Esophagus muscularis mucosa (tissue), 4 donors: ENCODE measurements at regions not wholly inside any gene's neighbourhood (a gene's known extent, or its start where the extent isn't known, plus 50 kb on each side); places are given as distances from the start of the nearest gene placed in this dataset.

Source experiments
- EP300 ChIP-seq: sonication (generic); formaldehyde crosslinking; IDR thresholded peaks from one replicate; pipeline ENCODE4 v1.6.1; 2017; ENCODE audit warnings: antibody characterized with exemption
- POLR2A ChIP-seq: fragments of 450-650 bp; IDR thresholded peaks from one replicate; pipeline ENCODE4 v1.6.1; 2017; ENCODE audit warnings: antibody characterized with exemption, moderate library complexity, mild to moderate bottlenecking, low read depth
- POLR2AphosphoS5 ChIP-seq, 2 donors: sonication (generic); formaldehyde crosslinking; IDR thresholded peaks; one replicate each; pipeline ENCODE4 v1.6.1; 2017; ENCODE audit warnings: antibody characterized with exemption in 2 of 2
- TF ChIP-seq, protein P1 (sequence below), 3 experiments: fragments of 200-600 bp in 2 of 3; fragments of 450-650 bp in 1 of 3; sonication (generic) in 2 of 3; IDR thresholded peaks; one replicate each; pipeline ENCODE4 v1.5.1; 2017 to 2019; ENCODE audit warnings: antibody characterized with exemption in 3 of 3, mild to moderate bottlenecking in 2 of 3, moderate library complexity in 1 of 3

GRCh38 chr20:7687065-7687464 lies 253.2 kb downstream of the HAO1 start:
- TF ChIP-seq, protein P1, sequence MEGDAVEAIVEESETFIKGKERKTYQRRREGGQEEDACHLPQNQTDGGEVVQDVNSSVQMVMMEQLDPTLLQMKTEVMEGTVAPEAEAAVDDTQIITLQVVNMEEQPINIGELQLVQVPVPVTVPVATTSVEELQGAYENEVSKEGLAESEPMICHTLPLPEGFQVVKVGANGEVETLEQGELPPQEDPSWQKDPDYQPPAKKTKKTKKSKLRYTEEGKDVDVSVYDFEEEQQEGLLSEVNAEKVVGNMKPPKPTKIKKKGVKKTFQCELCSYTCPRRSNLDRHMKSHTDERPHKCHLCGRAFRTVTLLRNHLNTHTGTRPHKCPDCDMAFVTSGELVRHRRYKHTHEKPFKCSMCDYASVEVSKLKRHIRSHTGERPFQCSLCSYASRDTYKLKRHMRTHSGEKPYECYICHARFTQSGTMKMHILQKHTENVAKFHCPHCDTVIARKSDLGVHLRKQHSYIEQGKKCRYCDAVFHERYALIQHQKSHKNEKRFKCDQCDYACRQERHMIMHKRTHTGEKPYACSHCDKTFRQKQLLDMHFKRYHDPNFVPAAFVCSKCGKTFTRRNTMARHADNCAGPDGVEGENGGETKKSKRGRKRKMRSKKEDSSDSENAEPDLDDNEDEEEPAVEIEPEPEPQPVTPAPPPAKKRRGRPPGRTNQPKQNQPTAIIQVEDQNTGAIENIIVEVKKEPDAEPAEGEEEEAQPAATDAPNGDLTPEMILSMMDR (IDR thresholded peaks at IDR 0.05), result no peak
- TF ChIP-seq POLR2AphosphoS5 (IDR thresholded peaks at IDR 0.05) (no peak), POLR2A (no peak), EP300 (no peak)
